ENCODE measurements at regions not wholly inside any gene's neighbourhood (a gene's known extent, or its start where the extent isn't known, plus 50 kb on each side); places are given as distances from the start of the nearest gene placed in this dataset.
A peak's percentile ranks its signal among the peaks of the same experiment; 100 is the strongest.

- Histone ChIP-seq H3K27me3 (replicated peaks in 1 of 7) (no peaks in the 10 kb centered on the region), H3K27ac (no peak overlapping the region), H3K36me3 (no peaks in the 10 kb centered on the region), H3K4me1 (no peaks in the 10 kb centered on the region), H3K9me3 (peaks cover 0 to 5% (median 0%) of the 10 kb centered on the region in 8 donors), H3K4me3 (no peak overlapping the region)
- no peak for DNase-seq
- 22 to 67% (median 58%) methylated on average over 3 of the region's 3 CpGs for WGBS, 5 donors
- intact Hi-C loops (cut with DNase I; ENCODE audit: low total_unique reads) = no loop called here
- TF ChIP-seq POLR2AphosphoS5 (IDR thresholded peaks at IDR 0.05) = no peak
- TF ChIP-seq POLR2A (IDR thresholded peaks at IDR 0.05) = no peak
- no peak for TF ChIP-seq CTCF (IDR thresholded peaks at IDR 0.05 in 8 of 11, conservative IDR thresholded peaks at IDR 0.05 in 3 of 11)
Measured at GRCh38 chr4:167614866-167615265, 380.6 kb upstream of the SPOCK3 start.

GRCh38 chr4:167616476-167616875 lies 382.2 kb upstream of the SPOCK3 start:
- Histone ChIP-seq H3K27ac (no peak overlapping the region), H3K4me1 (no peaks in the 10 kb centered on the region), H3K36me3 (no peaks in the 10 kb centered on the region), H3K27me3 (replicated peaks in 1 of 7) (no peaks in the 10 kb centered on the region), H3K4me3 (no peak overlapping the region), H3K9me3 (peaks cover 0 to 5% (median 0%) of the 10 kb centered on the region in 8 donors)
- WGBS, 5 donors = 0 to 57% (median 51%) methylated on average over 1 of the region's 1 CpG
- intact Hi-C loops (cut with DNase I; ENCODE audit: low total_unique reads) = no loop called here
- TF ChIP-seq POLR2A (IDR thresholded peaks at IDR 0.05) (no peak), CTCF (IDR thresholded peaks at IDR 0.05 in 8 of 11, conservative IDR thresholded peaks at IDR 0.05 in 3 of 11) (no peak), POLR2AphosphoS5 (IDR thresholded peaks at IDR 0.05) (no peak)
- DNase-seq = no peak

- WGBS, 5 donors = 49 to 56% (median 52%) methylated on average over 9 to 10 of the region's 10 CpGs
- no peak for DNase-seq
- Histone ChIP-seq H3K36me3 (no peaks in the 10 kb centered on the region), H3K9me3 (no peaks in the 10 kb centered on the region), H3K4me3 (no peak overlapping the region), H3K27ac (no peak overlapping the region), H3K27me3 (replicated peaks in 1 of 7) (no peaks in the 10 kb centered on the region), H3K4me1 (no peaks in the 10 kb centered on the region)
- TF ChIP-seq CTCF (IDR thresholded peaks at IDR 0.05 in 8 of 11, conservative IDR thresholded peaks at IDR 0.05 in 3 of 11) = peak in 6 of 11 experiments; percentile 17 to 58 (median 50)
- TF ChIP-seq POLR2AphosphoS5 (IDR thresholded peaks at IDR 0.05) = no peak
- intact Hi-C loops (cut with DNase I; ENCODE audit: low total_unique reads) = no loop called here
Measured at GRCh38 chr4:167622481-167623240, 388.4 kb upstream of the SPOCK3 start.

GRCh38 chr4:167623241-167623572 lies 388.9 kb upstream of the SPOCK3 start:
- no peaks in the 10 kb centered on the region for H3K4me1 ChIP-seq
- H3K9me3 ChIP-seq = no peaks in the 10 kb centered on the region
- TF ChIP-seq CTCF (IDR thresholded peaks at IDR 0.05 in 8 of 11, conservative IDR thresholded peaks at IDR 0.05 in 3 of 11) = no peak
- no peak for TF ChIP-seq POLR2A (IDR thresholded peaks at IDR 0.05)
- no peak for TF ChIP-seq POLR2AphosphoS5 (IDR thresholded peaks at IDR 0.05)
- 77 to 96% (median 83%) methylated on average over 3 of the region's 3 CpGs for WGBS, 5 donors
- intact Hi-C loops (cut with DNase I; ENCODE audit: low total_unique reads) = no loop called here
- DNase-seq = no peak
- H3K27ac ChIP-seq = no peak overlapping the region
- no peaks in the 10 kb centered on the region for H3K36me3 ChIP-seq
- H3K27me3 ChIP-seq (replicated peaks in 1 of 7) = no peaks in the 10 kb centered on the region
- no peak overlapping the region for H3K4me3 ChIP-seq

Measured in spleen (tissue), 11 donors.